ENCODE measurements at regions not wholly inside any gene's neighbourhood (a gene's known extent, or its start where the extent isn't known, plus 50 kb on each side); places are given as distances from the start of the nearest gene placed in this dataset.

GRCh38 chr4:179766938-179767337 is 2324.7 kb upstream of the AGA start:
- FAIRE-seq (no peak), DNase-seq (no peak)
- intact Hi-C loops (cut with DNase I): no loop called here
- H3K9me3 ChIP-seq (ENCODE audit: control insufficient read depth in 2 of 3, insufficient read depth in 1 of 3, low read length in 3 of 3): peaks cover 0 to 4% (median 0%) of the 10 kb centered on the region in 3 donors
- H3K4me3 ChIP-seq (ENCODE audit: low read length in 3 of 3): no peak overlapping the region
- TF ChIP-seq CTCF (IDR thresholded peaks at IDR 0.05; ENCODE audit: borderline replicate concordance, extremely low read depth, insufficient read depth): no peak
- no peaks in the 10 kb centered on the region for H3K36me3 ChIP-seq (ENCODE audit: control insufficient read depth in 2 of 3, insufficient read depth in 3 of 3, low read length in 3 of 3)
- H3K27me3 ChIP-seq (ENCODE audit: control insufficient read depth, insufficient read depth, low read length): no peaks in the 10 kb centered on the region
- H3K4me1 ChIP-seq (ENCODE audit: control insufficient read depth in 2 of 3, insufficient read depth in 2 of 3, low read depth in 1 of 3, low read length in 3 of 3): no peaks in the 10 kb centered on the region
- no peak overlapping the region for H3K27ac ChIP-seq (ENCODE audit: low read depth in 2 of 2, low read length in 2 of 2)
- H3K9ac ChIP-seq (ENCODE audit: low read length in 3 of 3): no peak overlapping the region

GRCh38 chr4:179768996-179769395 is 2326.8 kb upstream of the AGA start:
- TF ChIP-seq CTCF (IDR thresholded peaks at IDR 0.05; ENCODE audit: borderline replicate concordance, extremely low read depth, insufficient read depth): no peak
- no peak overlapping the region for H3K9ac ChIP-seq (ENCODE audit: low read length in 3 of 3)
- peaks cover 0 to 4% (median 0%) of the 10 kb centered on the region in 3 donors for H3K9me3 ChIP-seq (ENCODE audit: control insufficient read depth in 2 of 3, insufficient read depth in 1 of 3, low read length in 3 of 3)
- intact Hi-C loops (cut with DNase I): no loop called here
- no peaks in the 10 kb centered on the region for H3K36me3 ChIP-seq (ENCODE audit: control insufficient read depth in 2 of 3, insufficient read depth in 3 of 3, low read length in 3 of 3)
- no peak overlapping the region for H3K27ac ChIP-seq (ENCODE audit: low read depth in 2 of 2, low read length in 2 of 2)
- FAIRE-seq: no peak
- no peak overlapping the region for H3K4me3 ChIP-seq (ENCODE audit: low read length in 3 of 3)
- no peak for DNase-seq
- no peaks in the 10 kb centered on the region for H3K4me1 ChIP-seq (ENCODE audit: control insufficient read depth in 2 of 3, insufficient read depth in 2 of 3, low read depth in 1 of 3, low read length in 3 of 3)
- H3K27me3 ChIP-seq (ENCODE audit: control insufficient read depth, insufficient read depth, low read length): no peaks in the 10 kb centered on the region

- DNase-seq (no peak), FAIRE-seq (no peak)
- Histone ChIP-seq H3K4me1 (ENCODE audit: control insufficient read depth in 2 of 3, insufficient read depth in 2 of 3, low read depth in 1 of 3, low read length in 3 of 3) (no peaks in the 10 kb centered on the region), H3K9ac (ENCODE audit: low read length in 3 of 3) (no peak overlapping the region), H3K36me3 (ENCODE audit: control insufficient read depth in 2 of 3, insufficient read depth in 3 of 3, low read length in 3 of 3) (no peaks in the 10 kb centered on the region), H3K4me3 (ENCODE audit: low read length in 3 of 3) (no peak overlapping the region), H3K27me3 (ENCODE audit: control insufficient read depth, insufficient read depth, low read length) (no peaks in the 10 kb centered on the region), H3K9me3 (ENCODE audit: control insufficient read depth in 2 of 3, insufficient read depth in 1 of 3, low read length in 3 of 3) (no peaks in the 10 kb centered on the region), H3K27ac (ENCODE audit: low read depth in 2 of 2, low read length in 2 of 2) (no peak overlapping the region)
- no peak for TF ChIP-seq CTCF (IDR thresholded peaks at IDR 0.05; ENCODE audit: borderline replicate concordance, extremely low read depth, insufficient read depth)
- intact Hi-C loops (cut with DNase I): no loop called here
Observed at GRCh38 chr4:179797738-179798137, 2355.5 kb upstream of the AGA start.

DNA sequence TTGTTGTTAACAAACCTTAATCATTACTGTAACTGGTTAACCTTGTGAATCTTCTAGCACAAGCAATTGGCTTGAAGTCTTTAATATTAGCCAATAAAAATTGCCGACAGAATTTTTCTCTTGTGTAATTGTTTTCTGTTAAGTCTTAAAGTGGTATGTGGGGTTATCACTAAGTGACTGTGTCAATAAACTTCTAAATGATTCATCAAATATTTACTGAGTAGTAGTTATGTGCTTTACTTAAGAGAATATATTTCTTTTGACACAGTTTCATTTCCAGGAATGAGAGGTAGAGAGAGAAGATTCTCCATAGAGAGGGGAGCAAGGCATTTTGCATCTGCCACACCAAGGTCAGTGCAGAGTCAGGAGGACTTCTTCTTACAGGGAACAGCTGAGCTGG is 2361.6 kb upstream of the AGA start:
- Histone ChIP-seq H3K27ac (ENCODE audit: low read depth in 2 of 2, low read length in 2 of 2) (no peak overlapping the region), H3K36me3 (ENCODE audit: control insufficient read depth in 2 of 3, insufficient read depth in 3 of 3, low read length in 3 of 3) (no peaks in the 10 kb centered on the region), H3K9ac (ENCODE audit: low read length in 3 of 3) (no peak overlapping the region), H3K9me3 (ENCODE audit: control insufficient read depth in 2 of 3, insufficient read depth in 1 of 3, low read length in 3 of 3) (no peaks in the 10 kb centered on the region), H3K27me3 (ENCODE audit: control insufficient read depth, insufficient read depth, low read length) (no peaks in the 10 kb centered on the region), H3K4me1 (ENCODE audit: control insufficient read depth in 2 of 3, insufficient read depth in 2 of 3, low read depth in 1 of 3, low read length in 3 of 3) (no peaks in the 10 kb centered on the region), H3K4me3 (ENCODE audit: low read length in 3 of 3) (no peak overlapping the region)
- DNase-seq (no peak), FAIRE-seq (no peak)
- intact Hi-C loops (cut with DNase I): no loop called here
- TF ChIP-seq CTCF (IDR thresholded peaks at IDR 0.05; ENCODE audit: borderline replicate concordance, extremely low read depth, insufficient read depth): no peak

All from kidney (tissue), 13 donors.